ENCODE measurements at regions not wholly inside any gene's neighbourhood (a gene's known extent, or its start where the extent isn't known, plus 50 kb on each side); places are given as distances from the start of the nearest gene placed in this dataset.

GRCh38 chr2:225920621-225921220 is 521.2 kb downstream of the NYAP2 start:
- Mint-ChIP-seq H3K36me3 (ENCODE audit: insufficient read depth in 1 of 3, low read depth in 3 of 3) (no peaks in the 10 kb centered on the region), H3K27me3 (ENCODE audit: low read depth) (no peaks in the 10 kb centered on the region; the same call in none of the 2 replicates), H3K9me3 (no peaks in the 10 kb centered on the region), H3K4me1 (no peaks in the 10 kb centered on the region), H3K27ac (no peak overlapping the region), H3K4me3 (no peak overlapping the region)
- Histone ChIP-seq H2AFZ (ENCODE audit: low read length) (no peak overlapping the region), H3K4me1 (ENCODE audit: insufficient read depth, low read length) (no peaks in the 10 kb centered on the region), H4K5ac (ENCODE audit: insufficient read length, low read depth, low read length) (no peak overlapping the region), H2AK5ac (ENCODE audit: insufficient read length, low read length) (no peak overlapping the region), H4K8ac (replicated peaks; ENCODE audit: insufficient read length, low read depth, low read length) (no peak overlapping the region), H3K14ac (ENCODE audit: insufficient read depth, low read length) (no peak overlapping the region), H2BK120ac (ENCODE audit: low read depth, low read length, poor library complexity, severe bottlenecking) (no peak overlapping the region), H3K79me1 (ENCODE audit: insufficient read depth, low read depth, low read length, poor library complexity, severe bottlenecking) (no peaks in the 10 kb centered on the region), H3K4ac (ENCODE audit: low read depth, low read length) (no peak overlapping the region), H3K27me3 (ENCODE audit: insufficient read depth, low read length) (no peaks in the 10 kb centered on the region), H2BK12ac (ENCODE audit: insufficient read length, low read depth, low read length) (no peak overlapping the region), H3T11ph (ENCODE audit: low read length) (no peak overlapping the region), H3K9me3 (ENCODE audit: control insufficient read depth, low read depth, low read length) (no peaks in the 10 kb centered on the region), H3K27ac (ENCODE audit: insufficient read length, low read depth, low read length) (no peak overlapping the region), H3K23me2 (ENCODE audit: insufficient read length, low read depth, low read length, poor library complexity, severe bottlenecking) (no peaks in the 10 kb centered on the region), H3K18ac (ENCODE audit: insufficient read length, low read depth, low read length) (no peak overlapping the region), H3K79me2 (ENCODE audit: insufficient read depth, low read length) (no peaks in the 10 kb centered on the region), H4K20me1 (ENCODE audit: control insufficient read depth, insufficient read depth, insufficient read length) (no peaks in the 10 kb centered on the region), H2BK5ac (ENCODE audit: insufficient read length, low read length) (no peak overlapping the region), H4K91ac (ENCODE audit: insufficient read length, low read depth, low read length) (no peak overlapping the region), H2BK20ac (ENCODE audit: low read depth, low read length, poor library complexity, severe bottlenecking) (no peak overlapping the region), H3K4me2 (ENCODE audit: insufficient read depth, insufficient read length, low read length) (no peak overlapping the region), H3K56ac (ENCODE audit: insufficient read length, low read depth, low read length) (no peak overlapping the region), H3K23ac (ENCODE audit: insufficient read length, low read depth, low read length) (no peak overlapping the region), H3K9ac (ENCODE audit: extremely low read depth, insufficient read length, low read length) (no peak overlapping the region), H2BK15ac (ENCODE audit: low read depth, low read length) (no peak overlapping the region)
- no CpG with 5 or more reads among the region's 6 CpGs for whole genome bisulfite sequencing (ENCODE audit: extremely low coverage, insufficient read length, low lambda C conversion rate)
- DNase-seq, result no peak
- TF ChIP-seq, protein P1, sequence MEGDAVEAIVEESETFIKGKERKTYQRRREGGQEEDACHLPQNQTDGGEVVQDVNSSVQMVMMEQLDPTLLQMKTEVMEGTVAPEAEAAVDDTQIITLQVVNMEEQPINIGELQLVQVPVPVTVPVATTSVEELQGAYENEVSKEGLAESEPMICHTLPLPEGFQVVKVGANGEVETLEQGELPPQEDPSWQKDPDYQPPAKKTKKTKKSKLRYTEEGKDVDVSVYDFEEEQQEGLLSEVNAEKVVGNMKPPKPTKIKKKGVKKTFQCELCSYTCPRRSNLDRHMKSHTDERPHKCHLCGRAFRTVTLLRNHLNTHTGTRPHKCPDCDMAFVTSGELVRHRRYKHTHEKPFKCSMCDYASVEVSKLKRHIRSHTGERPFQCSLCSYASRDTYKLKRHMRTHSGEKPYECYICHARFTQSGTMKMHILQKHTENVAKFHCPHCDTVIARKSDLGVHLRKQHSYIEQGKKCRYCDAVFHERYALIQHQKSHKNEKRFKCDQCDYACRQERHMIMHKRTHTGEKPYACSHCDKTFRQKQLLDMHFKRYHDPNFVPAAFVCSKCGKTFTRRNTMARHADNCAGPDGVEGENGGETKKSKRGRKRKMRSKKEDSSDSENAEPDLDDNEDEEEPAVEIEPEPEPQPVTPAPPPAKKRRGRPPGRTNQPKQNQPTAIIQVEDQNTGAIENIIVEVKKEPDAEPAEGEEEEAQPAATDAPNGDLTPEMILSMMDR (conservative IDR thresholded peaks at IDR 0.05), result no peak

Data from H9 (cell line).